ENCODE measurements at regions not wholly inside any gene's neighbourhood (a gene's known extent, or its start where the extent isn't known, plus 50 kb on each side); places are given as distances from the start of the nearest gene placed in this dataset.

DNA sequence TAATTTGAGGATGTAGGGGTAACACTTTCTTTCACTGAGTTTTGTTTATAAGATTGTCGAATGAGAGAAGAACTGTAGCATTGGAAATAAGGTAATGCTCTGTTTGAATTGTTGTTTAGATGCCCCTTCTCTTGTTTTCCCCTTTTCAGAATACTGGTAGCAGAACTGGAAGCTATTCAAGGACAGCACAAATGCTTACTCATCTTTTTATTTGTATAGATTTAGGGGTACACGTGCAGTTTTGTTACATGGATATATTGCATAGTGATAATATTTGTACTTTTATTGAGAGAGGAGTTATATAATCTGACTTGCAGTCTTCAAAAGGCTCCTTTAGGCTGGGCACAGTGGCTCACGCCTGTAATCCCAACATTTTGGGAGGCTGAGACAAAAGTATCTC is 145.4 kb upstream of the HAND2 start:
- DNase-seq (ENCODE audit: low spot score in 2 of 2): no peak
- Histone ChIP-seq H3K36me3 (no peaks in the 10 kb centered on the region), H3K4me1 (no peaks in the 10 kb centered on the region), H3K9me3 (no peaks in the 10 kb centered on the region), H3K27me3 (no peaks in the 10 kb centered on the region), H3K27ac (no peak overlapping the region), H3K4me3 (no peak overlapping the region)
- 80% methylated on average over 3 of the region's 3 CpGs for WGBS
- TF ChIP-seq POLR2A (IDR thresholded peaks at IDR 0.05): no peak
- TF ChIP-seq, protein P1, sequence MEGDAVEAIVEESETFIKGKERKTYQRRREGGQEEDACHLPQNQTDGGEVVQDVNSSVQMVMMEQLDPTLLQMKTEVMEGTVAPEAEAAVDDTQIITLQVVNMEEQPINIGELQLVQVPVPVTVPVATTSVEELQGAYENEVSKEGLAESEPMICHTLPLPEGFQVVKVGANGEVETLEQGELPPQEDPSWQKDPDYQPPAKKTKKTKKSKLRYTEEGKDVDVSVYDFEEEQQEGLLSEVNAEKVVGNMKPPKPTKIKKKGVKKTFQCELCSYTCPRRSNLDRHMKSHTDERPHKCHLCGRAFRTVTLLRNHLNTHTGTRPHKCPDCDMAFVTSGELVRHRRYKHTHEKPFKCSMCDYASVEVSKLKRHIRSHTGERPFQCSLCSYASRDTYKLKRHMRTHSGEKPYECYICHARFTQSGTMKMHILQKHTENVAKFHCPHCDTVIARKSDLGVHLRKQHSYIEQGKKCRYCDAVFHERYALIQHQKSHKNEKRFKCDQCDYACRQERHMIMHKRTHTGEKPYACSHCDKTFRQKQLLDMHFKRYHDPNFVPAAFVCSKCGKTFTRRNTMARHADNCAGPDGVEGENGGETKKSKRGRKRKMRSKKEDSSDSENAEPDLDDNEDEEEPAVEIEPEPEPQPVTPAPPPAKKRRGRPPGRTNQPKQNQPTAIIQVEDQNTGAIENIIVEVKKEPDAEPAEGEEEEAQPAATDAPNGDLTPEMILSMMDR (IDR thresholded peaks at IDR 0.05): no peak
- TF ChIP-seq POLR2AphosphoS5 (IDR thresholded peaks at IDR 0.05): no peak
- TF ChIP-seq EP300 (IDR thresholded peaks at IDR 0.05): no peak

DNA sequence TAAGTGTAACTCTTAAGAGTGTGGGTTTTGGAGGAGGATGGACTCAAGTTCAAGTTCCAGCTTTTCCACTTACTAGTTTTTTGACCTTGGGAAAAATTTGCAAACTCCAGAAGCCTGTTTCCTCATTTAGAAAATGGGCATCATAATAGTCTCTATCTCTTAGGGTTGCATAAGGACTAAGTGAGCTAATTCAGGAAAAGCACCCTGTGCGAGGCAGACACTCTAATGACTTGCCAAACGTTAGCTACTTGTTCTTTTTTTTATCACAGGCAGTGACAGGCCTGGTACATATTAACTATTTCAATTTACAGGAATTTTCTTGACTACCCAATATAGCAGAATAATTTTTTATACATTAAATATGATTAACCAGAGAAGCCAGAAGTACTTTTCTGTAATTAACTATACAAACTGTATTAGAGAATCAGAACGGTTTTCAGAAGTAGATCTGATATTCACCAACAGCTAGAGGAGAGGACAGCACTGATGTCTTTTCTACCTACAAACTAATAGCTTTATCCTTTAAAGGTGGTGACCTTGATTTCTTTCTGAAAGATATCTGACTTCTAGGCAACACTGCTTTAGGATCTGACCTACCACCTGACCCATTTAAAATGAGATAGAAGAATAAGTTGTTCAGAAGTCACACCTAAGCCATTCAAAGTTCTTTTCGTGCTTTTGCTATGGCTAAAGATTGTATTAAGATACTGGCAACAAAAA is 139.6 kb upstream of the HAND2 start:
- no peak overlapping the region for H3K4me3 ChIP-seq
- WGBS: 55% methylated on average over 4 of the region's 4 CpGs
- H3K27me3 ChIP-seq: no peaks in the 10 kb centered on the region
- TF ChIP-seq POLR2AphosphoS5 (IDR thresholded peaks at IDR 0.05) (no peak), EP300 (IDR thresholded peaks at IDR 0.05) (no peak), POLR2A (IDR thresholded peaks at IDR 0.05) (no peak)
- TF ChIP-seq, protein P1 (IDR thresholded peaks at IDR 0.05): no peak
- H3K36me3 ChIP-seq: no peaks in the 10 kb centered on the region
- H3K9me3 ChIP-seq: no peaks in the 10 kb centered on the region
- no peak for DNase-seq (ENCODE audit: low spot score in 2 of 2)
- no peaks in the 10 kb centered on the region for H3K4me1 ChIP-seq
- H3K27ac ChIP-seq: no peak overlapping the region

DNA sequence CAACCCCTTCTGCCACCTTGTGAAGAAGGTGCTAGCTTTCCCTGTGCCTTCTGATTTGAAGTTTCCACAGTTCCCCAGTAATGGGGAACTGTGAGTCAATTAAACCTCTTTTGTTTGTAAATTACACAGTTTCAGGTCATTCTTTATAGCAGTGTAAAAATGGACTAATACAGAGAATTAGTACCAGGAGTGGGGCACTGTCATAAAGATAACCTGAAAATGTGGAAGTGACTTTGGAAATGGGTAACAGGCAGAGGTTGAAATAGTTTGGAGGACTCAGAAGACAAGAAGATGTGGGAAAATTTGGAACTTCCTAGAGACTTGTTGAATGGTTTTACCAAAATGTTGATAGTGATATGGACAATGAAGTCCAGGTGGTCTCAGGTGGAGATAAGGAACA is 131.0 kb upstream of the HAND2 start:
- Histone ChIP-seq H3K9me3 (no peaks in the 10 kb centered on the region), H3K4me3 (no peak overlapping the region), H3K27me3 (no peaks in the 10 kb centered on the region), H3K36me3 (no peaks in the 10 kb centered on the region), H3K27ac (no peak overlapping the region), H3K4me1 (no peaks in the 10 kb centered on the region)
- DNase-seq (ENCODE audit: low spot score in 2 of 2): no peak
- TF ChIP-seq, protein P1 (IDR thresholded peaks at IDR 0.05): no peak
- TF ChIP-seq POLR2A (IDR thresholded peaks at IDR 0.05) (no peak), POLR2AphosphoS5 (IDR thresholded peaks at IDR 0.05) (no peak)

DNA sequence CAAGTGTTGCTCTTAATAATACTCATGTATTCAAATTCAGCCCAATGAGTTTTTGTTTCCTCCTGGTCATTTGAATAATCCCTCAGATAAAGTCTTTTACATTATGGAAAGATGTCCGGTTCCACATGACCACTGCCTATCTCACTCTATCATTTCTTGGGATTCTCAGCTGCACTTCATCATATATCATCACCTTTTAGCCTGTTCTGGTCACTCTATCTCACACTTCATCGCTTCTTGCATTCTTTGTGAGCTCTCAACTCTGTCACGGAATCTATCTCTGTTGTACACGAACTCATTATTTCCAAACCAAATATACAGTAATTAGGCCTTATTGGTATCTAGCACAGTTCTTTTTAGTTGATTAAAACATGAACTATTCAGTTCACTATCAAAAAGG is 126.9 kb upstream of the HAND2 start:
- Histone ChIP-seq H3K36me3 (no peaks in the 10 kb centered on the region), H3K4me1 (no peaks in the 10 kb centered on the region), H3K27ac (no peak overlapping the region), H3K4me3 (no peak overlapping the region), H3K9me3 (no peaks in the 10 kb centered on the region), H3K27me3 (no peaks in the 10 kb centered on the region)
- no peak for DNase-seq (ENCODE audit: low spot score in 2 of 2)
- no peak for TF ChIP-seq POLR2AphosphoS5 (IDR thresholded peaks at IDR 0.05)
- WGBS: 92% methylated on average over 4 of the region's 4 CpGs

DNA sequence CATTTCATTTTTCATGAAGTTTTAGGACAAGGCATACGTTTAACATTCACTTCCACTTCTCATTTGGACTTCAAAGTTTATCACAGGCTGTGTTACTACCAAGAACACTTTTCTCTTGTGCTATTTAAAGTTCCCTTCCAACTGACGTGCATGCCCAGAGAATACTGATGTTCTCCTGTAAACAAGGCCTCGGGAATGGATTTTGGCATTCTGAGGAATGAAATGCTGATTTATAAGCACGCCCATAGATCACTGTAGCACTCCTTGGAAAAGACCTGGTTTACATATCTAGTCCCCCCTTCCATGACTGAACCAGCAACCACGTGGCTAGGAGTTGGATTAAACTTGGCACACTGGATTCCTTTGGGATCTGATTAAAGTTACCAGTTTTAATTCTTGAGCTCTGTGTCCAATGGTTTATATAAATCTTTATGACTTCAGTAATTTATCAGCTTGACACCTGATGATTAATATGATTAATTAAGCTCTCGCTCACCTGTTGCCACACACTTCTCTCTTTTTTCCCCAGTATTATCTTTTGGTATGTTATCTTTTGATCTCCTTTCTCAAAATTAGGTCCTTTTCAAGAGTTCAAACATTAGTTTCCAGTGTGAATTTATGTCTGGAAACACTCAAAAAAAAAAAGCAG is 122.4 kb upstream of the HAND2 start:
- TF ChIP-seq EP300 (IDR thresholded peaks at IDR 0.05) (no peak), POLR2AphosphoS5 (IDR thresholded peaks at IDR 0.05) (no peak), POLR2A (IDR thresholded peaks at IDR 0.05) (no peak)
- TF ChIP-seq, protein P1 (IDR thresholded peaks at IDR 0.05): no peak

More for the DNA sequence above, 122.4 kb upstream of the HAND2 start:
- Histone ChIP-seq H3K4me1 (no peaks in the 10 kb centered on the region), H3K27ac (no peak overlapping the region), H3K36me3 (no peaks in the 10 kb centered on the region), H3K4me3 (no peak overlapping the region), H3K9me3 (no peaks in the 10 kb centered on the region), H3K27me3 (no peaks in the 10 kb centered on the region)
- 29% methylated on average over 6 of the region's 6 CpGs for WGBS
- no peak for DNase-seq (ENCODE audit: low spot score in 2 of 2)
